Limb (tissue), 2 donors: ENCODE measurements at regions not wholly inside any gene's neighbourhood (a gene's known extent, or its start where the extent isn't known, plus 50 kb on each side); places are given as distances from the start of the nearest gene placed in this dataset.

Source experiments
- DNase-seq, 2 donors: peaks; one replicate each; pipeline ENCODE4 v3.0.0-alpha.2; 2016; ENCODE audit errors: extremely low spot score in 2 of 2

GRCh38 chr7:110007320-110008063, 1083.4 kb upstream of the LRRN3 start:
- no peak for DNase-seq

DNA sequence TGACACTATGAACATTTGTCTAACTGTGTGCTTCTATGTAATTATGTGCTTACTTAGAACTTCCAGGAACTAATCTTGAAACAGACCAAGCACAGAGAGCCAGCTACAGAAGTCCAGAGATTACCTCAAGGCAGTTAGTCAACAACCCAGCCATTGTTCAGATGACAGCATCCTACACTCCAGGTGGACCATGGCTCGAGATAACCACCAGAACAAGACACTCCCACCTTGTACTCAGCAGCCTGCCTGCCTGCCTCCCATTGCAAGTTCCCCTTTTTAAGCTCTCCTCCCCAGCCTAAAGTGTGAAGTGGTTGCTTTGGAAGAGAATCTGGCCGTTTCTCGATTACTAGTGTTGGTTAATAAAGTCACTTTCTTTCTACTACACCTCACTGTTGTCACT, 1080.6 kb upstream of the LRRN3 start:
- DNase-seq = no peak

GRCh38 chr7:110017405-110017804, 1073.5 kb upstream of the LRRN3 start:
- DNase-seq = no peak

DNA sequence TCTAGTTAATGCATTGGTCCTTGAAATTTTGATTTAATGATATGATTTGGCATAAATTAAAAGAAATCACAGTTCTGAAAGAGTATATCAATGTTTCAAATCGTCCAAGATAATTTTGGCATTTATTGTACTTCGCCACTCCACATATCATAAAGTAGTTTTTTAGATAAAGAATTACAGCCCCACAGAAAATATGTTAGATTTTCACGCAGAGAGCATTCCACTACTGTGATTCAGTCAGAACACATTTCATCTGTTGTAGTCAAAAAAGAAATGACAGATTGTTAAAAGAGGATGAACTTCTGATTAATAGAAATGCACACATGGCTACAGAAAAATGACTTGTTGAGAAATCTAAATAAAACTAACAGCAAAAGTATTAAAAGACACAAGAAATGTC, 1063.5 kb upstream of the LRRN3 start:
- DNase-seq = no peak

DNA sequence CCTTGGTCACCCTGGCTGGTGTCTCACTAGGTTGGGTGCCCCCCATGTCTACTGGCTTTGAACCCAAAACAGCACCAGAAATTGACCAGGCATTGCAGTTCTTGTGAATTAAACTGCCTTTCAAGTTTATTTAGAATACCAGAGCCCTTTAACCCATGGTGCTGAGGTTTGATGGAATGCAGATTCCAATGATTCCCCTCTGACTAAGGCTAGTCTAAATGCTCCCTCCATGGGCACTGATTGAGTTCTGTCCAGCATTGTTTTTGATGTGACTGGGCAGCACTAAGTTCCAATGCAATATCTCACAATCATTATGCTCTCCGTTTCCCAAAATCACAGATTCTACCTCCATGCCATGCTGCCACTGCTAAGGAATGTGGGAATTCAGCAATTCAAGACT, 1047.4 kb upstream of the LRRN3 start:
- DNase-seq = no peak

DNA sequence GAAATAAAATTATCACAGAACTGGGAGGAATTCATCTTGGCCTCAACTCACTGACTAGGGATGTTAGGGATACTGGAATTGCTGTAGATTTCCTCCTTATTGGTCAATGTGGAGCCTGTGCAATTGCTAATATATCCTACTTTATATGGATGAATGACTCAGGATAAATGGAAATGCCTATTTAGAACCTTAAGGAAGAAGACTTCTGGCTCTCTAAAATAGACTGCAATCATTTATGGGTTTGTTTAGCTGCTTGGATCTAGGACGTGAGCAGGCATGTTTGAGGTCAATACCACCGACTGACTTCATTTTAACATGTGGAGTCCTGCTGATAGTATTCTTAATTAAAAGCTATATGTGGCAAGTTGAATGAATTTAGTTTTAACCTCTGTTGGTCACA, 1040.1 kb upstream of the LRRN3 start:
- no peak for DNase-seq

DNA sequence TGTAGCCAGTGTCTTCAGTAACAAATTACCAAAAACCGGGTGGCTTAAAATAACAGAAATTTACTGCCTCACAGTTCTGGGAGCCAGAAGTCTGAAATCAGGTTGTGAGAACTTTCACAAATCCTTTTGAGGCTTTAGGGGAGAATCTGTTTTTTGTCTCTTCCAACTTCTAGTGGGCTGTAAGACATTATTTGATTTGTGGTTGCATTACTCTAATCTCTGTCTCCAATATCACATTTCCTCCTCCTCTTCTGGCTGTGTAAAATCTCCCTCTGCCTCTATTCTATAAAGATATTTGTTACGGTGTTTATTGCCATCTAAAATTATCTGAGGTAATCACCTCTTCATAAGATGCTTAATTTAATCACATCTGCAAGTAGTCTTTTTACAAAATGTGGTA, 1039.6 kb upstream of the LRRN3 start:
- DNase-seq = no peak

DNA sequence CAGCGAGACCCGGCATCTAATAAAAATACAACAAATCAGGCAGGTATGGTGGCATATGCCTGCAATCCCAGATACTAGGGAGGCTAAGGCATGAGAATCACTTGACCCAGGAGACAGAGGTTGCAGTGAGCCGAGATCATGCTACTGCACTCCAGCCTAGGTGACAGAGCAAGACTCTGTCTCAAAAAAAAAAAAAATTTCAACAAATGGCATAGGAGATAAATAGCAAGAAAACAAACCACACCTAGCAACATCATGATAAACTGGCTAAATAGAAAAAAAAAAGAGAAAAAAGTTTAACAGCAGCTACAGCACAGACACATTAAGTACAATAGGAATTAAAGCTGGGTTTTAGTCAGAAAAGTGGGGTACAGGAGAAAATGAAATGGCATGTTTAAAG, 1034.6 kb upstream of the LRRN3 start:
- no peak for DNase-seq

- no peak for DNase-seq
Measured at GRCh38 chr7:110058401-110058800, 1032.5 kb upstream of the LRRN3 start.

DNA sequence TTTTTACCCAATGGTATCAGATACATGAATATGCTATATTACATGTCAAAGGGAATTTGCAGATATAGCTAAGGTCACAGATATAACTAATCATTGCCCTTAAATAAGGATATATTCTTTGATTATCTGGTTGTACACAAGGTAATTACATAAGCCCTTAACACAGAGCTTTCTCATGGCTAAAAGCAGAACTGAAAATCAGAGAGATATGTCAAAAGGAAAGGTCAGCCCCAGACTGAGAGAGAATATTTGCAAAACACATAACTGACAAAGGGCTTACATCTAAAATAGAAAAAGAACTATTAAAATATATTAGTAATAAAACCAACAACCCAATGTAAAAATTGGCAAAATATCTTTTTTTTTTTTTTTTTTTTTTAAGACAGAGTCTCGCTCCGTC, 1029.5 kb upstream of the LRRN3 start:
- DNase-seq = no peak

GRCh38 chr7:110065121-110065520, 1025.8 kb upstream of the LRRN3 start:
- DNase-seq = no peak

GRCh38 chr7:110066843-110067242, 1024.1 kb upstream of the LRRN3 start:
- DNase-seq = no peak

GRCh38 chr7:110071192-110071591, 1019.7 kb upstream of the LRRN3 start:
- DNase-seq = no peak

DNA sequence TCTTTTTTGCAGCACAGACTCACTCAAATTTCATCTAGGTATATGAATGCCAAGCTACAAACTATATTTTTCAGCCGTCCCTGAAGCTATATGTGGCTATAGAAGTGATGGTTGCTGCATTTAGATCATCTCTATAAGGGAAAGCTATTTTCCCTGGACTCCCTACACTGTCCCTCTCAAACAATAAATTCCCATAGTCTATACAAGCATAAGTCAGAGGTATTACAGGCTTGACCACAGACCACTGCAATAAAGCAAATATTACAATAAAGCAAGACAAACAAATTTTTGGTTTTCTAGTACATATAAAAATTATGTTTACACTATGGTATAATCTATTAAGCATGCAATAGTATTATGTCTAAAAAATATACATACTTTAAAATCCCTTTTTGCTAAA, 1015.5 kb upstream of the LRRN3 start:
- DNase-seq = no peak

- DNase-seq = no peak
Measured at GRCh38 chr7:110076194-110076593, 1014.7 kb upstream of the LRRN3 start.

DNA sequence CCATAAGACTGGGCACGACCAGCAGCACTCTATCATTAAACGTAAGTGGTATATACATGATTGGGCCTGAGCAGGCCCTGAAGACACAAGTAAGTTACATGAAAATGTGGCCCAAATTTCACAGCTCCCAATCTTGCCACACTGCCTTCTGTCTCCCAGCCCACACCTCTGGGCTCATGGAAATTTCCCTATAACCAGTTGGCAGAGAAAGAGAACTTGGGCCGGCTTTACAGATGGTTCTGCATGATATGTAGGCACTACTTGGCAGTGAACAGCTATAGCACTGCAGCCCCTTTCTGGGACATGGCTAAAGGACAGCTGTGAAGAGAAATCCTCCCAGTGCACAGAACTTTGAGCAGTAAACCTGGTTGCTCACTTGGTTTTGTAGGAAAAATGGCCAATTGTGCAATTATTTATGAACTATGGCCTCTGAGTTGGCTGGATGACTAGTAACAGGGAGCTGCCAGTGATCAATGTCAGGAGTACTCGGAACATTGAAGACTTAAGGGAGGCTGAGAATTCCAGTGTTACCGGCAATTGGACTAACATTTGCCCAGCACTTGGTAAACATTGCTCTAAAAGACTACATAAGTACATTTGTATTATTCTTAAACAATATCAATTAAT, 1006.6 kb upstream of the LRRN3 start:
- DNase-seq = no peak

DNA sequence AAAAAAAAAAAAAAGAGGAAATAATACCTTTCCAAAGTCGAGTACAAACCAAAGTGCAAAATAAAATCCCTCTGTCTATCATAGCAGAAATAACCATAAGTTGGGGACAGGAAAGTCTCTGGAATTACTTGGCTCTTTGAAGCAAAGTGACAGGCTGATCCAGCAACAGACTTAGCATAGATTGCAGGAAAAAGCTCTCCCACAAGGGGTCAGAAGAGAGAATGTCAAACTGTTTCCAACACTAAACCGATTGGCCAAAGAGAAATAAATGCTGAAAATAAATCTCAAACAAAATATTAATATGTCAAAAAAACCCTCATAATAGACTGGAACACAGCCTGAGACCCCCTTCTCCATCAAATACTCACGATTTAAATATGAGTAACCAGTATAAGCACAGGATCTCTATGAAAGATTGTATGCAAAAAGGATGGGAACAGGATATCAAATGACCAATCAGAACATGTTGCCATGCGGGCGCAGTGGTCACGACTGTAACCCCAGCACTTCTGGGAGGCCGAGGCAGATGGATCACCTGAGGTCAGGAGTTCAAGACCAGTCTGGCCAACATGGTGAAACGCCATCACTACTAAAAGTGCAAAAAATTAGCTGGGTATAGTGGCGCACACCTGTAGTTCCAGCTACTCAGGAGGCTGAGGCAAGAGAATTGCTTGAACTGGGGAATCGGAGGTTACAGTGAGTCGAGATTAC, 1000.7 kb upstream of the LRRN3 start:
- no peak for DNase-seq

GRCh38 chr7:110095372-110096052, 995.4 kb upstream of the LRRN3 start:
- no peak for DNase-seq

GRCh38 chr7:110104243-110104642, 986.7 kb upstream of the LRRN3 start:
- DNase-seq = no peak

- DNase-seq = no peak
Measured at GRCh38 chr7:110105307-110105706, 985.6 kb upstream of the LRRN3 start.

- DNase-seq = no peak
Measured at GRCh38 chr7:110105840-110106239, 985.1 kb upstream of the LRRN3 start.

DNA sequence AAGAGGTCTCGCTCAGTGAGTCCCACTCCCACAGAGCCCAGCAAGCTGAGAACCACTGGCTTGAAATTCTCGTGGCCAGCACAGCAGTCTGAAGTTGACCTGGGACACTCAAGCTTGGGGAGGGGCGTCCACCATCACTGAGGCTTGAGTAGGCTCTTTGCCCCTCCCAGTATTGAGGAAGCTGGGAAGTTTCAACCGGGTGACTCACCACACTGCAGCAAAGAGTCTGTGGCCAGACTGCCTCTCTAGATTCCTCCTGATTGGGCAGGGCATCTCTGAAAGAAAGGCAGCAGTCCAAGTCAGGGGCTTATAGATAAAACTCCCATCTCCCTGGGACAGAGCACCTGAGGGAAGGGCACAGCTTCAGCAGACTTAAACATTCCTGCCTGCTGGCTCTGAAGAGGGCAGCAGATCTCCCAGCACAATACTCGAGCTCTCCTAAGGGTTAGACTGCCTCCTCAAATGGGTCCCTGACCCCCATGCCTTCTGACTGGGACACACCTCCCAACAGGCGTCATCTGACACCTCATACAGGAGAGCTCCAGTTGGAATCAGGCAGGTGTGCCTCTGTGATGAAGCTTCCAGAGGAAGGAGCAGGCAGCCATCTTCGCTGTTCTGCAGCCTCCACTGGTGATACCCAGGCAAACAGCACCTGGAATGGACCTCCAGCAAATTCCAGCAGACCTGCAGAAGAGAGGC, 970.9 kb upstream of the LRRN3 start:
- DNase-seq = no peak
